Thyroid gland (tissue), 4 donors: ENCODE measurements at regions not wholly inside any gene's neighbourhood (a gene's known extent, or its start where the extent isn't known, plus 50 kb on each side); places are given as distances from the start of the nearest gene placed in this dataset.

Experiments
- DNase-seq, 2 donors: peaks; one replicate each; pipeline ENCODE4 v3.0.0-alpha.2; 2019
- H3K27ac ChIP-seq, 3 donors: fragments of 200-600 bp; sonication (generic); 1 replicate in 2 of 3; 2 replicates in 1 of 3; pipeline ENCODE4 v1.5.1; 2016 to 2019; ENCODE audit warnings: mild to moderate bottlenecking in 1 of 3, moderate library complexity in 1 of 3
- H3K27me3 ChIP-seq: fragments of 200-600 bp; sonication (generic); one replicate; pipeline ENCODE4 v1.5.1; 2019
- H3K36me3 ChIP-seq, 2 donors: fragments of 200-600 bp; sonication (generic); one replicate each; pipeline ENCODE4 v1.5.1; 2016 to 2019
- H3K4me1 ChIP-seq, 2 donors: fragments of 200-600 bp; sonication (generic); one replicate each; pipeline ENCODE4 v1.5.1; 2017 to 2019
- H3K4me3 ChIP-seq, 3 donors: fragments of 200-600 bp; sonication (generic); replicated peaks in 1 of 3; 1 replicate in 2 of 3; 2 replicates in 1 of 3; pipeline ENCODE4 v1.5.1; 2016; ENCODE audit warnings: mild to moderate bottlenecking in 1 of 3
- H3K9me3 ChIP-seq: fragments of 200-600 bp; sonication (generic); one replicate; pipeline ENCODE4 v1.5.1; 2017
- POLR2A ChIP-seq, 2 donors: fragments of 450-650 bp; IDR thresholded peaks; one replicate each; pipeline ENCODE4 v1.6.1; 2017; ENCODE audit warnings: antibody characterized with exemption in 2 of 2, mild to moderate bottlenecking in 2 of 2, moderate library complexity in 1 of 2
- WGBS, 2 donors: methylation state at CpG; one replicate each; pipeline ENCODE4 v1.1.5; 2017; 5-methylcytosine and 5-hydroxymethylcytosine counted together
- intact Hi-C: fragments of 100-400 bp; cut with DNase I; formaldehyde crosslinking; loops from one replicate; pipeline ENCODE4 v1.15.1; 2023
- TF ChIP-seq, protein P1 (sequence below), 6 experiments: fragments of 200-600 bp in 3 of 6; fragments of 450-650 bp in 3 of 6; sonication (generic) in 3 of 6; IDR thresholded peaks; one replicate each; pipeline ENCODE4 v1.5.1; 2016 to 2019; ENCODE audit warnings: antibody characterized with exemption in 6 of 6, mild to moderate bottlenecking in 2 of 6, inconsistent platforms in 1 of 6, moderate library complexity in 1 of 6

DNA sequence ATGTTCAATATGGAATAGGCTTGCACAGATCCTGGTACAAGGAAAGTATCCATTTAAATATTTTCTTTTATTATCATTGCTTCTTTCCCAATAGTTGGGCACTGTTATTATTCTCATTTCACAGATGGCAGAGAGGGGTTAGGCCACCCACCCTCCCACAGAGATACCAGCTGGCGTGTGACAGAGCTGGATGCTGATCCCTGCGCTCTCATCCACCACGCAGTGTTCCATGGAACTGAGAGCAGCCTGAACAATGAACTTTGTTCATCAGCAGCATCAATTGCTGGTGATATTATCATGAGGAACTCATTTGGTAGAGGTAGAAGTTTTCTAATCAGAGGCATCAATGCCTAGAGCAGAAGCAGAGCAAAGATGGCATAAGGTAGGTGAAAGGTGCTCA lies 227.9 kb downstream of the ESM1 start:
- TF ChIP-seq POLR2A (IDR thresholded peaks at IDR 0.05), result no peak
- TF ChIP-seq, protein P1, sequence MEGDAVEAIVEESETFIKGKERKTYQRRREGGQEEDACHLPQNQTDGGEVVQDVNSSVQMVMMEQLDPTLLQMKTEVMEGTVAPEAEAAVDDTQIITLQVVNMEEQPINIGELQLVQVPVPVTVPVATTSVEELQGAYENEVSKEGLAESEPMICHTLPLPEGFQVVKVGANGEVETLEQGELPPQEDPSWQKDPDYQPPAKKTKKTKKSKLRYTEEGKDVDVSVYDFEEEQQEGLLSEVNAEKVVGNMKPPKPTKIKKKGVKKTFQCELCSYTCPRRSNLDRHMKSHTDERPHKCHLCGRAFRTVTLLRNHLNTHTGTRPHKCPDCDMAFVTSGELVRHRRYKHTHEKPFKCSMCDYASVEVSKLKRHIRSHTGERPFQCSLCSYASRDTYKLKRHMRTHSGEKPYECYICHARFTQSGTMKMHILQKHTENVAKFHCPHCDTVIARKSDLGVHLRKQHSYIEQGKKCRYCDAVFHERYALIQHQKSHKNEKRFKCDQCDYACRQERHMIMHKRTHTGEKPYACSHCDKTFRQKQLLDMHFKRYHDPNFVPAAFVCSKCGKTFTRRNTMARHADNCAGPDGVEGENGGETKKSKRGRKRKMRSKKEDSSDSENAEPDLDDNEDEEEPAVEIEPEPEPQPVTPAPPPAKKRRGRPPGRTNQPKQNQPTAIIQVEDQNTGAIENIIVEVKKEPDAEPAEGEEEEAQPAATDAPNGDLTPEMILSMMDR (IDR thresholded peaks at IDR 0.05), result no peak
- 96 to 98% methylated on average over 3 of the region's 3 CpGs for WGBS, 2 donors

DNA sequence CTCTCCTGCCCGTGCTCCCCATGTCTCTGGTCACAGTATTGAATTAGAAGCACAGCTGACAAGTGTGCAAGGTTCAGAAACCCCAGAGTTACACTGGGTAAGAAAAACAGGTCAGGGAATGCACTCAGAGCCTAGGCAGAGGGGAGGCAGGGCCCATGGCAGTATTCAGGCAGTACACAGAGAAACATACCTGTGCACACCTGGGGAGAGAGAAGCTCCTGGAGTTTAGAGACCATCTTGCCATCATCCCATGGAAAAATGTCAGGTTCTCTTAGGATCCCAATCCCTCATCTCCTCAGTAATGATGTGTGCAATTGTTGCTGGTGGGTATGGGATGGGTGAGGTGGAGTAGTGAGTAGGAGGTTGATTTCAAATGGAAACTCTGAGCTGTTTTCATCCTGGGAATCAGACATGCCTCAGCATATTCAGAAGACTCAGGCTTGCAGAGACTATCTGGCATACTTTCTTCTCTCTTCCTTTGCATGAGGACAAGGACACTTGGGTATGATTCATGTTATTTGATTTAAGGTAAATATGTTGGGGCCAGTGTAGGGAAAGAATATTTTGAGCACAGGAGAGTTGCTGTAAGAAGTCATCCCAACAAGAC lies 228.5 kb downstream of the ESM1 start:
- intact Hi-C loops, result no loop called here
- 79 to 85% methylated on average over 1 of the region's 1 CpG for WGBS, 2 donors

More for the DNA sequence above, 227.9 kb downstream of the ESM1 start:
- H3K27me3 ChIP-seq, result no peaks in the 10 kb centered on the region
- no peak overlapping the region for H3K27ac ChIP-seq
- H3K4me1 ChIP-seq, result no peaks in the 10 kb centered on the region
- no peaks in the 10 kb centered on the region for H3K9me3 ChIP-seq
- no peak overlapping the region for H3K4me3 ChIP-seq
- intact Hi-C loops, result no loop called here
- H3K36me3 ChIP-seq, result no peaks in the 10 kb centered on the region
- no peak for DNase-seq

DNA sequence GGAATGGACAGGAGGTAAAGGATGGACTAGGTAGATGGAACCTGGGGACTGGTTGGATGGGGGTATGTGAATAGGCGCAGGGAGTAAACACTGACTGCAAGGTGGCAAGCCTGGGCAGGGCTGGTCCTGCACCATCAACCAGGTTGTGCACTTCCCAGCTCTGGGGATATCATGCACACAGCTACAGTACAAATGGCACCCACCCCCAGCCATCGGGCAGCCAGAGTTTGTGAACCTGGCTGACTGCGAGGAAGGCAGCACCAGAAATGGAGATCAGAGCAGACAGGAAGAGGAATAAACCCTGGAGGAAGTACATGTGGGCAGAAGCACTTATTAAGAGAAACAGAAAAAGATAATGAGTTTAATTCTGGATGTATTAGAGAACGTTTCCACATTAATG lies 229.1 kb downstream of the ESM1 start:
- no peak for DNase-seq
- TF ChIP-seq, protein P1 (IDR thresholded peaks at IDR 0.05), result no peak
- no peak for TF ChIP-seq POLR2A (IDR thresholded peaks at IDR 0.05)
- Histone ChIP-seq H3K27me3 (no peaks in the 10 kb centered on the region), H3K36me3 (no peaks in the 10 kb centered on the region), H3K4me1 (no peaks in the 10 kb centered on the region), H3K9me3 (no peaks in the 10 kb centered on the region), H3K27ac (no peak overlapping the region), H3K4me3 (no peak overlapping the region)
- WGBS, 2 donors, result 80 to 84% methylated on average over 4 of the region's 4 CpGs
- intact Hi-C loops, result no loop called here

More for the DNA sequence above, 228.5 kb downstream of the ESM1 start:
- Histone ChIP-seq H3K4me1 (no peaks in the 10 kb centered on the region), H3K36me3 (no peaks in the 10 kb centered on the region), H3K27me3 (no peaks in the 10 kb centered on the region), H3K4me3 (no peak overlapping the region), H3K9me3 (no peaks in the 10 kb centered on the region), H3K27ac (no peak overlapping the region)
- no peak for DNase-seq
- TF ChIP-seq, protein P1 (IDR thresholded peaks at IDR 0.05), result no peak
- TF ChIP-seq POLR2A (IDR thresholded peaks at IDR 0.05), result no peak

DNA sequence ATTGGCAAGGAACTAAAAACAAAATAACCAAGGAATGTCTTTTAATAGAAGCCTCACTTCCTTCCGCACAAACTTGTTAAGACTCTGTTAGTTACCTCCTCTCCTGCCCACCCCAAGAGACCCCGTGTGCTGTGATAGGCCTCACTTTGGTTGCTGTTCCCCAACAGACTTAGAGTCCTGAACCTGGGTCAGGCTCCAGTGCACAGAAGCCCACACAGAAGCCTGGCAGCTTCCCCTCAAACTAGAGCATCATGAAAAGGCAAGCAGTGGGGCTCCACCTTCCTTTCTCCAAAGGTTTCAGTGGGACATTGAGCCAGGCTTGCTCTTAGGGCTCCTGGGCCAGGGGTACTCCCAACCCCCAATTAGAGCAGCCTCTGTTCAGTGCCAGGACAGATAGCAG lies 230.5 kb downstream of the ESM1 start:
- no peaks in the 10 kb centered on the region for H3K4me1 ChIP-seq
- 78 to 85% methylated on average over 2 of the region's 2 CpGs for WGBS, 2 donors
- H3K9me3 ChIP-seq, result no peaks in the 10 kb centered on the region
- no peak for DNase-seq
- H3K27ac ChIP-seq, result no peak overlapping the region
- no peaks in the 10 kb centered on the region for H3K27me3 ChIP-seq
- no peaks in the 10 kb centered on the region for H3K36me3 ChIP-seq
- no peak overlapping the region for H3K4me3 ChIP-seq
- TF ChIP-seq POLR2A (IDR thresholded peaks at IDR 0.05), result no peak
- TF ChIP-seq, protein P1 (IDR thresholded peaks at IDR 0.05), result no peak
- intact Hi-C loops, result no loop called here

DNA sequence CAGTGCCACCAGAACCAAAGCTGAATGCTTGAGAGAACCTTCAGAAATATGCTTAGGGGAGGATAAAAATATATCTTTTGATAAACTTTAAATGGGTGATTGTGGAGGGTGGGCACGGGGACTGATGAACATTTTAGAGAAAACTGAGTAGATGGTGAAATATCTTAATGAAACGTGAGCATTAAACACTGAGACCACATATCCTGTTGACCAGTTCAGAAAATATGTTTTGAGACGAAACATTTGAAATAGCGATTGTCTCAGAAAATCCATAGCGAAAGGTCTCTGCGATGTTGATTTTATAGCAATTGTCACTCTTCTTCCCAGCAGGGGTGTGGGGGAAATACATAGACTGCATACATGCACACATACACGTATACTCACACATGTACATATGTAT lies 231.0 kb downstream of the ESM1 start:
- Histone ChIP-seq H3K27me3 (no peaks in the 10 kb centered on the region), H3K36me3 (no peaks in the 10 kb centered on the region), H3K9me3 (no peaks in the 10 kb centered on the region), H3K4me3 (no peak overlapping the region), H3K4me1 (no peaks in the 10 kb centered on the region), H3K27ac (no peak overlapping the region)
- TF ChIP-seq POLR2A (IDR thresholded peaks at IDR 0.05), result no peak
- TF ChIP-seq, protein P1 (IDR thresholded peaks at IDR 0.05), result no peak
- intact Hi-C loops, result no loop called here
- DNase-seq, result no peak
- 93 to 95% methylated on average over 7 of the region's 7 CpGs for WGBS, 2 donors
